Epithelial cell of esophagus (primary cell): ENCODE measurements at regions not wholly inside any gene's neighbourhood (a gene's known extent, or its start where the extent isn't known, plus 50 kb on each side); places are given as distances from the start of the nearest gene placed in this dataset.
"Not testable (repeated sequence)": the region's sequence is repeated elsewhere in the genome, so short reads cannot be mapped to it uniquely, and the experiment has no call there.

ENCODE experiments used
- DNase-seq: peaks from one replicate; pipeline ENCODE4 v3.0.0; 2010; ENCODE audit warnings: low read depth
- H3K4me3 ChIP-seq: 2 replicates; pipeline ENCODE4 v1.5.1; 2011; ENCODE audit warnings: mild to moderate bottlenecking, low read length, control low read depth

- not testable (repeated sequence) for H3K4me3 ChIP-seq, DNase-seq
Measured at GRCh38 chr2:95774322-95775192, 182.8 kb downstream of the TRIM43 start.

DNA sequence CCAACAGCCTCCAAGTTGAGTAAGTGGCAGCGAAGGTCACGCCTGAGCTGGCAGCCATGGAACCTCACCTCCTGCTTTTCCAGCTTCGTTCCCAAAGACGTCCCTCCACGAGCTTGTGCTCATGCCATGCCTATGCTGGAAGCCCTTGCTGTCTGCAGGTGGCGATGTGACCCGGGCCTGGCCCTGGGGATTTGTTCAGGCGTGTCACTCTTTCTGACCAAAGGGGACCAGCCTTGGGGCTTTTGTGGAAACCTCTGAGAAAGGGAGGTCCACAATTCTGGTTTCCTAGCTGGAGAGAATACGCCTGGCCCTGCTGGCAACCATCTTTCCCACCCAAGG lies 183.4 kb downstream of the TRIM43 start:
- not testable (repeated sequence) for DNase-seq, H3K4me3 ChIP-seq
